ENCODE measurements at regions not wholly inside any gene's neighbourhood (a gene's known extent, or its start where the extent isn't known, plus 50 kb on each side); places are given as distances from the start of the nearest gene placed in this dataset.

DNA sequence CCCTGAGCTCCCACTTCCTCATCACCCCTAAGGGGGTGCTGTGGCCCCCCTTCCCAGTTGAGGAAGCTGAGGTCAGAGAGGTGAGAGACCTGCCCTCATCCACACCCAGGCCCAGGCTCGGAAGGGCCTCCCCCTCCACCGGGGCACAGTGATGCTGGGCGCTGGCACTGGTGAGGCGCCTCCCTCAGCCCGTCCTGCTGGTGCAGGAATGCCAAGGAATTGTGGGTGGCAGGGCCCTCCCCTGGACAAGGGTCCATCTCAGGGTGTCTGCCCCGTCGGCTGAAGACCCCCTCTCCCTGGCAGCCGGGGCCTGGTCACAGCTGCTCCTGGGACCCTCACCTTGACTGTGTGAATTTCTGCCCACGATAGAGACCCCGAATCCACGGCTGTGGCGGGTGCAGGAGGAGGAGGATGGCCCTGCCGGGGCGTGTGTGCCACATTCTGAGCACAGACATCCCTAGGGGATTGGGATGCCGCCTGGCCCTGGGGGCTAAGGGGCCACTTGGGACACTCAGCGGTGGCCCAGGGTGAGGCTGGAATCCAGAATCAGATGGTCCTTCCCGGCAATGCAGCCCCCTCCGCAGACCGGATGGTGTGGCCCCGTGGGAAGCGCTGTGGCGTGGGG is 70.2 kb upstream of the GATA5 start:
- DNase-seq (ENCODE audit: low read depth): no peak

DNA sequence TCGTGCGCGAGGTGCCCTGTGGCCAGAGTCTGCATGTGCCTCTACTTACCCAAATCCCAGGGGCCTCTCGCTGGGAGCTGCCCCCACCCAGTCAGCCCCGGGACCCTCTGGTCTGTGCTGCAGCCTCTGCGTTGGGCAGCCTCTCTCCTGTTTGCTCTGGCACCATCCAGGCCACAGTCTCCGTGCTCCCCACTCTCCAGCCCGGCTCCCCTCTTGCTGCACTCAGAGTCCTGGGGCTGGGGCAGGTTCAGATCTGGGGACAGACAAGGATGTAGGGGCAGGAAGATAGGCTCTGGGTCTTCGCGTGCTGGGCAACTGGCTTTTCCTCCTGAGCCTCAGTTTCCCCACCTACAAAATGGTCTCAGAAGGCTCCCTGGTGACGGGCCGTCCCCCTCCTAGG is 70.8 kb upstream of the GATA5 start:
- no peak for DNase-seq (ENCODE audit: low read depth)

DNA sequence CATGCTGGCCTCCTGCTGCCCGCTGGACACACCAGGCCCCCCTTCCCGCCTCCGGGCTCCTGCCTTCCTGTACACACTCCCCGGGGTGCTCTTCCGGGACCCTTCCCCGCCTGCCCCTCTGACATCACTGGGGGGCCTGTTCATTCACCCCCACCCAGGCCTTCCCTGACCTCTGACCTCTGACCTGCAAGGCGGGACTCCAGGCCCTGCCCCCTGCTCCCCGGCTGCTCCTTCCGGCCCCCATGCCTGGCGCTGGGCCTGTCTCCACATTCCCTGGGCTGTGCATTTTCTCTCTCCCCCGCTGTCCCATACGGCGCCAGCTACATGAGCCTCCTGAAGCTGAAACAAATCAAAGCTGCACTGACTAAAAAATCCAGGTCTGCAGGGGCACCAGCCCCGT is 71.6 kb upstream of the GATA5 start:
- no peak for DNase-seq (ENCODE audit: low read depth)

DNA sequence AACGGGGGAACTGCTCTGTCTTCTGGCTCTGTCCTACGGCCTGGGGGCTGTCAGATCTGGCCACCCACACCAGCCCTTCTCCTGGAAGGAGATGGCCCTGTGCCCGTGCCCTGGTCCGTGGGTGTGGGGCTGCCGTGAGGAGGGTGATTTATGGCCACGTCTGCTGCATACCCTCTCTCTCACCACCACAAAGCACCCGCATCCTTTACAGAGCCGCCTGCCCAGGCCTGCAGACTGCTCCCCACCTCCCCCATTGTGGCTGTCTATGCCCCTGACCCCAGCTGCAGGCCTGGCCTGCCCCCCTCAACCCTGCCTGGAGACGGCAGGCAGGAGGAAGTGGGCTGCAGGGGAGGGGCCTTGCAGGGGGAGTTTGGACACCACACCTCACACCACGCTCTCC is 72.7 kb upstream of the GATA5 start:
- DNase-seq (ENCODE audit: low read depth): no peak

DNA sequence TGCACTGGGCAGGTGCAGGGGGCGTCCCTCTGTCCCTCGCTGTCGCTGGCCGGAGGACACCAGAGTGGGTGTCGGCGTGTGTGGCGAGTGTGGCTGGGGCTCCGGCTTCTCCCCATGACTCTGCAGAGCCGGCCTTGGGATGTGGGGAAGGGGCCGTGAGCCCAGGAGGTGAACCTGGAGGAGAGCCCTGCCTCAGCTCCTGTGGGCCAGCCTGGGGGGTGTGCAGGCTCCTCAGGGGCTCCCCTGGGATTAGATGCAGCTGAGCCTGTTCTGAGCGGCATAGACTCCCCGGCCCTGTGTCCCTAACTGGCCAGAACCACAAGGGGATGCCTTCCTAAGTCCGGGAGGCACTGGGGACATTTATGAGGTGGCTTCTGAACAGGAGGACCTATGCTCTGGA is 73.2 kb upstream of the GATA5 start:
- DNase-seq (ENCODE audit: low read depth): no peak

DNA sequence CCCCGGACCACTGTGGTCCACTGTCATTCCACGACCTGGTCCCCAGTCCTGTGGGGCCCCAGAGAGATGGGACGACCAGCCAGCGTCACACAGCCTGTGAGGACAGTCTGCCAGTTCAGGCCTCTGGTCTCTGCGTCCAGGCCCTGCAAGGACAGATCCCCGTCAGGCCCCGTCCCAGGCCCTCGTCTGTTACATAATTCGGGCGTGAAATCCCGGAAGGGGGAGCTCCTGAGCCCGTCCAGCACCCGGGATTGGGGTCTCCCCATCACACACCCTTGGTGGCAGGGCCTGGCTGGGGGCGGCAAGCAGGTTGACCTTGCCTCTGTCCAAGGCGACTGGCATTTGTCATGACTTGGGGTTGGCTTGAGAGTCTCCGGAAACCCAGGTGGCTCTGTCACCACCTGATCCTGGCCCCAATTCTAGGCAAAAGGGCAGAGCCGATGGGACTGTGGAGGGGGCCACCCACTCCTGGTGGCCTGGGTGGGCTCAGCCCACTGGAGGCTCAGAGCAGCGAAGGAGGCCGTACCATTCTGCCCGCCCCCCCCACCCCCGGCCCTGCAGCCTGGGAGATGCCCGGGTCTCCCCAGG is 73.8 kb upstream of the GATA5 start:
- DNase-seq (ENCODE audit: low read depth): no peak

DNA sequence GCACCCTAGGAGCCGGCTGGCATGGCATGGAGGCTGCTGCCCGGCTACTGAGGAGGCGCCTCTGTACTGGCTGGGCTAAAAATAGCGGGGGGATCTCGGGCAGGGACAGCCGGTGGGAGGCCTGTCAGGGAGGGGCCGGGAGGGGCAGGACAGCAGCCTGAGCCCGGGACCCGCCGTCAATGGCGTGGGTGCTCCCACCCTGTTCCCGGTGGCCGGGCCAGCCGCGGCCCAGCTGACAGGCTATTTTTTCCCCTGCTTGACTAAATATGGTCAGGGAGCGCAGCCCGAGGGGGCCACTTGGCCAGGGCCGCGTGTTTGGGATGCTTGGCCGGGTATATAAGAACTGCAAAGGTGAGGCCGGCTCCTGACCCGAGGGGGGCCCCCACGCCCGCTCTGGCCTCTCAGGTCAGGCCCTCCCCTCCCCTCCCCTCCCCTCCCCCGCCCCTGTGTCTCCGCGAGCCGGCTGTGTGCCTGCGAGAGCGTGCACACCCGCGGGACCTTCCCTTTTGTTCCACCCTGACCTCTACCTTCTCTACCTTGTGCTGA is 74.4 kb upstream of the GATA5 start:
- no peak for DNase-seq (ENCODE audit: low read depth)

DNA sequence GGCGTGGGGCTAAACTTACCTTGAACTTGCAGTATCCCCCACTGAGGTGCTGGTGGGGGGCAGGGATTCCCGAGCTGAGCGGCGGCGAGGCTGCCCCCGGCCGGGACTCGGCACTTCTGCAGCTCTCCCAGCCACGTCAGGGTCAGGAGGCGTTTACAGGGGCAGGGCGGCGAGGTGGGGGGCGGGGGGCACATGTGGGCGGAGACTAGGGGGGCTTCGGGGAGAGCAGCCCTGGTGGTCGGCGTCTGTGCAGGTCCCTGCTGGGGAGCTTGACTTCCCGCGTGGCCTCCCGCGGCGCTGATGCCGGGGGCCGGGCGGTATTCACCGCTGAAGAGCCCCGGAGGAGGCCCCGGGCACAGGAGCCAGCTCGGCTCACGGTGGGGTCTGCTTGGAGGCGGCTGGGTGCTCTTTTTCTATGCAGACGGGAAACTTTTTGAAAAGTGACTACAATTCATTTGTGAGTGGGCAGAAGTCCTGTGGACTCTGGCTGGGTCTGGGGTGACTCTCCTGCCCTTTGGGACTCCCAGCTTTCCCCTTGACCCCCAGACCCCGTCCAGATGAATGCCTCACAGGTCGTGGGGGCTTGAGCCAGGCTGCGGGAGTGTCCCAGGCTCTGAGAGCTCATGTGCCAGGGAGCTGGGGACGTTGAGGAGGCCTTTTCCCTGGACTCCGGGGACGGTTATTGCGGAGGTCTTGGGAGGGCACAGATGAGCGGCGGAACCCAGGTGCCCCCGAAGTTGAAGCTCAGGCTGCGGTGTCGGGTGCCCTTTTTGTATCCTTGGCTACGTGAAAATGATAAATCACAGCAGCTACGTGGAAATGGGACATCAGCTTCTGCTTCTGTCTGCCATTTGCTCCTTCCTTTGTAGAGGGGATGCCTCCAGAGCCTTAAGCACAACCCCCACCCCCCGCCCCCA is 75.9 kb upstream of the GATA5 start:
- no peak for DNase-seq (ENCODE audit: low read depth)

DNA sequence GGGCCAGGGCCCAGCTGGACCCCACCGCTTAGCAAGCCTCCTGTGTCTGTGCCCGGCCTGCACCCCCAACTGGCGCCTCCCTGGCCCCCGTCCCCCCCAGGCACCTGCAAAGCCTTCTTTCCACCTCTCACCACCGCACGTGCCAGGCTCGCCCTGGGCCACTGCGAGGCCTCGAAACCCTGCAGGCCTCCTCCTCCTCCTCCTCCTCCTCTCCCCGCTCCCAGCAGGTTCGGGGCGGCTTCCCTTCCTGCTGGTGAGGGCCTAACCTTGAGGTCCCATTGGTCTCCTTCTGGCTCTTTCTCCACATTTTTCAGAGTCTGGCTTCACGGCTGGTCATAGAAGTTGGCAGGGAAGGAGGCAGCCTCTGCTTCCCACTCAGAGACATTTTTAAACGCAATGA is 76.8 kb upstream of the GATA5 start:
- no peak for DNase-seq (ENCODE audit: low read depth)

DNA sequence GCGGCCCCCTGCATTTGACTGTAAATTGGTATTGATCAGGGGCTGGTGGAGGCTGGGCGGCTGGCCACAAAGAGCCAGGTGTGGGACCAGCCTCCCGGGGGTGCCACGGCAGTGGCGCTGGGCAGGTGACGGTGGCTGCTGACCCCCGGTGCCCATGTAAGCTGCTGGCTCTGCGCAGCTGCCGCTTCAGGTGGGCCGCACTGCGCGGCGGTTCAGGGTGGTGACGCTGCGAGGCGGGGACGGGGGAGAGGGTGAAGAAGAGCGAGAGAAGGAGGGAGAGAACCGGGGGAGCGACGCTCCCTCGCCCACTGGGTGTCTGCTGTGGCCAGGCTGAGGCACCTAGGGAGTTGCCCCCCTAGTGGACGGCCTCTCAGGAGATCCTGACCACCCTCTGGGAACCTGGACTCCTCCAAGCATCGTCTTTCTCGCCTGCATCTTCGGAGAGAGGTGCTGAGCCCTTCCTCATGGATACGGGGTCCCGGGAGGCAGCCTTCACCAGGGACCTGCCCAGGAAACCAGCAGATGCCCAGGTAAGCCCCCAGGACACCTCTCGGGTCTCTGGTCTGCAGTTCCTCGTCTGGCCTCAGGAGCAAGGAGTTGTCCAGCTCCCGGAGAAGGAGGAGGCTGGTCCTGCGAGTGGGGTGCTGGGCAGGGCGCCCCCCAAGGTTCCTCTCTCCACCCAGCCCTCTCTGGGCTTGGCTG is 77.5 kb upstream of the GATA5 start:
- DNase-seq (ENCODE audit: low read depth): no peak

DNA sequence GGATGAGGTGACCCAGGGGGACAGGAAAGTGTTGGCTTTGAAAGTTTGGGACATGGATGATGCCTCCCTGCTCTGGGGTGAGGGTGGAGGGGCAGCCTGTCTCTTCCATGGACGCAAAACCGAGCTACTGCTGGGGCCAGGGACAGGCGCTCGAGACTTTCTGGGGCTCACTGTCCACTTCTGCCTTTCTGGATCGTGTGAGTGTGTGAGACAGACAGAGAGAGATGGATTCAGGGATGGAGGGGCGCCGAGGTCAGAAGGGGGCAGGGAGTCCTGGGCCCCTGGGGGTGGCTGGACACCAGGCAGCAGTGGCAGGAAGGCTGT is 78.0 kb upstream of the GATA5 start:
- DNase-seq (ENCODE audit: low read depth): no peak

DNA sequence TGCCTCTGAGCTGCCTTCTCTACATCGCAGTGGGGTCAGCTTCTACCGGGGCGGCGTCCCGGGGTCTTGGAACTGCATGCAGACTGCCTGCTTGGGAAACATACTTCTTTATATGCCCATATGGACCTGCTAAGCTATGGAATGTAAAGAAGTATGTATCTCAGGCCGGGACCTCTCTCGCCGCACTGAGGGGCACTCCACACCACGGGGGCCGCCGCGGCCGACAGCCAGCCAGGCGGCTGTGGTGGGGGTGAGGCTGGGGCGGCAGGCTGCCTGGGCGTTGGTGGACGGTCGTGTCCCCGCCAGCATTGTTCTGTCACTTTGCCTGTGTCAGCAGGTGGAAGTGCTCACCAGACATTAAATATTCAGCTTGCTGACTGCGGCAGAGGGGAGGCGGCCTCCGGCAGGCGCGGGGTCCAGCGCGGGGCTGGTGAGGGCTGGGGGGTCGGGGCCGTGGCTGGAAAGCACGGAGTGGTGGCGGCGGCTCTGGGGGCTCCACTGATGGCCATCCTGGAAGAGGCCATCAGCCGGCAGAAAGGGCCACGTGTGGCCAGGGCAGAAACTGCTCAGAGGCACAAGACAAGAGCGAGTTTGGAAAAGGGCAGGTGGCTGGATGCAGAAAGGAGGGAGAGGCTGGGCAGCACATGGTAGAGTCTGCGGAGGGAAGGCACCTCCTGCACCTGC is 78.6 kb upstream of the GATA5 start:
- DNase-seq (ENCODE audit: low read depth): no peak

DNA sequence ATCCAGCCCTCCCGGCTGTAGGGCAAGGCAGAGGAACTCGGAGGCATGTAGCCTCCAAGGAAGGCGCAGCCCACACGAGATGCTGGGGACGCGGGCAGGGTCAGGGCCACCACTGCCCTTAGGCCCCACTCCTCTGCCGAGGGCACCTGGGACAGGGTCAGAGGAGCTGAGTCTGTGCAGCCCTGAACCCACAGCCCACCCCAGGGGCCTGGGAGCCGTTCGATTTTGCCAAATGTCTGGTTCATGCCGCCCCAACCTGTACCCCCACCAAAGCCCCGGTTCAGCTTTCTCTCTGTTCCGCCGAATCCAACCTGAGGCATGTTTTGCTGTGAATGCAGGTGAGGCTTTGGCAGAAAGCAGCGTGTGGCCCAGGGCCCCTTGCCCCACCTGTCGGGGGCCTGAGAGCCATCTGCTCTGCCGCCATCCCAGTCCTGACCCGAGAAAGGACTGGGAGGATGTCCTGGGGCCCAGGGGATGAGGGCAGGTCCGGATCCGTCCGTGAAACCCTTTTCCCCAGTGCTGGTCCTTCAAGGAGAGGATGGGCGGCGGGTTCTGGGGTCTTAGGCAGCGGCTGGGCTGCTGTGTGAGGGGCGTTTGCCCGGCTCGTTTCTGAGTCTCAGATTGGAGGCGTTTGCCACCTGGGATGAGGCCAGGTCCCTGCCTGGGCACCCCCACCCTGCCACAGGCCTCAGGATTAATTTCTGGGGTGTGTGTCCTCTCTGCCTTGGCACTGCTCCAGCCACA is 79.3 kb upstream of the GATA5 start:
- DNase-seq (ENCODE audit: low read depth): no peak

DNA sequence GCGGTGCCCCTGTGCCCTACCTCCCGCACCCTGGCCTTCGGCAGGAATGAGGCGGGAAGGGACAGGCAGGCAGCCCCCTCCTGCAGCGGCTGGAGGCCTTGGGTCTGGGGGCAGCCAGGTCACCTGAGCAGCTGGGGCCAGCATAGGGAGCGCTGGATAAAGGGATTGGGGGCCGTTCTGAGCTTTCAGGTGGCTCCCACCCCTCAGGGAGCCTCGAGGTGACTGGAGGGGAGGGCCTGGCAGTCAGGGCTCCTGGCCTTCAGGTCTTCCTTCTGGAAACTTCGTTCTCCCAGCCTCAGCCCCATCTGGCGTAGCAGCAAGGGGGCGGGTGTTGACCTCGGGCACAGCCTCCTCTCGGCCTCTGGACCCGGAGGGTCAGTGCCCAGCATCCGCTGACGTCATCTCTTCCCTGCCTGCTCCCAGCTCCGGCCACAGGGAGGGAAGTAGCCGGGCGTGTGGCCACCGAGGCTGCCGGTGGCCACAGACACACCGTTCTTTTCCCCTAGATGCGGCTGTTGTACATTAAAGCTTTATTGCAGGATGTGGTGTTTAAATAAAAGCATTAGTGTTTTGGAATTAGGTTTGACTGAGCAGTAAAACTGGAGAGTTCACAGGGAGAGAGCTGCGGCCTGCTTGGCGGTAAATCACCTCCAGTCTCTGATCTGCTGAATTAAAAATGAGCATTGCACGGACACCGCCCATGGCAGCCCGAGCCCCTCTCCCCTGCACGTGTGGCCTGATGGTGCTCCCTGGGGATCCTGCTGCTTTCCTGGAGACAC is 80.0 kb upstream of the GATA5 start:
- no peak for DNase-seq (ENCODE audit: low read depth)

DNA sequence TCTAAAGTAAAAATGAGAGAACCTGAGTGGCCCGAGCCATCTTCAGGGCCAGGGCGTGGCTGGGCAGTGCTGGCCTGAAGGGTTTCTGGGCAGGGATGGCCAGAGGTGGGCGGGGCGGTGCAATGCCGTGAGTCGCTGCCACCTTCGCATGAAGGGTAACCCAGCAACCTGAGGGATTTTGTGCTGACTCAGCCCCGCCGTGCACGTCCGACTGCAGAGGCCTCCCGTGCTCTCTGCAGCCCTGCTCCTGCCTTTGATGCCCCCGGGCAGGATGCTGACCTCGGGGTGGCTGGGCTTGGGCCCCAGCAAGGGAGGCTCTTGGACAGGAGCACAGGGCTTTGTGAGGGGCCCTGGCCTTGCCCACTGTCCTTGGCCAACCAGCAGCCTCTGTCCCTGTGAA is 81.7 kb upstream of the GATA5 start:
- DNase-seq (ENCODE audit: low read depth): no peak

DNA sequence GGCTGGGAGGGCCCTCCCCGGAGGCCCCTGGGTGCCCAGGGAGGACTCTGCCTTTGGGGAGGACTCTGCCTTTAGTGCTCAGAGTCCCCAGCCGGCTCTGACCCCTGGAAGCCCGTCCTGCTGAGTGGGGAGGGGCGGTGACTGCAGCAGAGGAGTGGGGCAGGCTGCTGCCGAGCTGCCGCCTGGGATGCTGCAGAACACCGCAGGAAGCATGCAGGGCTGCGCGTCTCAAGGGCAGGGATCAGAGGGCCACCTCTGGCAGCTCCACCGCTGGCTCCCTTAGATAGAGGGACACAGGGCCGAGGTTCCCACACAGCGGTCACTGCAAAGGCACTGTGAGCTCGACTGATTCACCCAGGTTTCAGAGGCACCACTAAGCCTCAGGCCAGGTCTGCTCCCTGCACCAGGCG is 82.2 kb upstream of the GATA5 start:
- no peak for DNase-seq (ENCODE audit: low read depth)

DNA sequence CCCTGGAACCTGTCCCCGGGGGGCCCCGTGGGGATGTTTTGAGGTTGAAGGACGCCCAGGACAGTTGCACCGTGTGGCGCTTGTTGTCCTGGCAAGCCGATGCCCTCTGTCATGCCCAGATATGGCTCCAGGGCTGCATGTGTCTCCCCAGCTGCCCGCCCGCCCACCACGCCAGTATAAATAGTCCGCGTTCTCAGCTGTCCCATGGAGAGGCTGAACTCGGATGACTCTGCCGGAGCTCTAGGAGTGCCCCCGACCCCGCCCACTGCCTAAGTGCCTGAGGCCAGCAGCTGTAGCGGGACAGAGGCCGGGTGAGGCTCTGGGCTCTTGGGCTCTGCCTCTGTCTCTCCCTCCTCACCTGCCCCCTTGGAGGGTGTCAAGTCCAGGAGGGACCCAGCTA is 83.0 kb upstream of the GATA5 start:
- no peak for DNase-seq (ENCODE audit: low read depth)

DNA sequence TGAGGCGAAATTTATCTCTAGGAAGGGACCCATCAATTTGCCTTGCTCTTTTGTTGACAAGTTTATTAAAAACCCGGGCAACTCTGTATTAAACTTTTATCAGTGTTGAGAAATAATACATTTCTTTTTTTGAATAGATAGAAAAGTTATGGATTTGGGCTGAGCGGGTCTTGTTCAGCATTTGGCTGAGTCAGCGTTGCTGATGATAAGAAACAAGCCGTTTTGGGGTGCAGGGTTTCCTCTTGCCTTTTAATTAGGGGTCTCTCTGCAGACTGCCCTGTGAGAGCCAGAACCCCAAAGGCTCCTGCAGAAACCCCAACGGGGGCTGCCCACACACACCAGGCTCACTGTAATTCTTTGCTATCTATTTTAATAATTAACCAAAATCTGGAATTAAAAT is 82.1 kb upstream of the SLCO4A1 start:
- DNase-seq (ENCODE audit: low read depth): no peak

DNA sequence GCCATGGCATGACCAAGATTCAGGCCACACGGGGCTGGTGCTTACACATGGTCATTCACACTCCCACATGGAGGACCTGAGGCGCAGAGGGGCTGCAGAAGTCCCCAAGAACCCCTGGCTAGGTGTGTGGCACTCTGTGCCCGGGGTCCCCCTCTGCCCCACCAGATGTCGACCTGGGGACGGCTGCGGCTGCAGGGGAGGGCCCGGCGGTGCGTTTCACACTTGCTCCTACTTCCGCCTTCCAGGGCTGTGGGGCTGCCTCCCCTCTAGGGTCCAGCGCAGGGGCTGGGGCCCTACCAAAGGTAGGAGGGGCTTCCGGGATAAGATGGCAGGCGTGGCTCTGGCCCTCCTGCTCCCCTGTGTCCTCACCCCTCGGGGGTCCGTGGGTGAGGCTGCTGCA is 81.1 kb upstream of the SLCO4A1 start:
- no peak for DNase-seq (ENCODE audit: low read depth)

DNA sequence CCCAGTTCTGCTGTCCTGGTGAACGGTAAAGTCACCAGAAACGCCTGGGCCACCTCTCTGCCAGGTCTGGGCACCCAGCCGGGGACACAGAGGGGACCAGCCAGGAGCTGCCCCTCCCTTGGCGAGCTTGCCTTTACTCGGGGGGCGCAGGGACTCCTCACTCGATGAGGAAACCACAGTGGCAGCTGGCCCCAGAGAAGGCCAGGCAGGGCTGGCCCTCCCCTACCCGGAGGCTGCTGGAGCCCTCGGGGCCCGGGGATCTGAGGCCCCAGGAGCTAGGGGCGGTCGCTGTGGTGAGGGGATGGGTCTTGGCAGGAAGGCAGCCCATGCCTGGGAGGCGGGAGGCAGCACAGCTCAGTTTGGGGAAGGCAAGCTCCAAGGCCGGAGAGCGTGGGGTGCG is 80.4 kb upstream of the SLCO4A1 start:
- DNase-seq (ENCODE audit: low read depth): no peak

DNA sequence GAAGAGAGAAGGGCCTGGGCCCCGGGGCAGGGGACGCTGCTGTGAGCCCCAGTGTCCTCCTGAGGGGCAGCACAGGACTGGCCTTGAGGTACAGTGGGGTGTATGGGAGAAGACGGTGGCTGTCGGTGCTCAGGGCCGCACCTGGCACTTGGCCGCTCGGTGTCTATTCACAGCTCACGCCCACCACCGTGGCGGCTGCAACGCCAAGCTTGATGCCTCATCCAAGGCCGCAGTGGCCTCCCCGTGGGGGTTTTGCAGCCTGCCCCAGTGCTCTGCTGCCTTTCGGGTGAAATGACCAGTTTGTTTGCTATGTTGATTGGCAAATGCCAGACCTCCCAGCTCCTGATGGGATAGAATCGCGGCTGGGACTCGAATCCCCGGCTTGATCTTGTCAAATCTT is 79.5 kb upstream of the SLCO4A1 start:
- no peak for DNase-seq (ENCODE audit: low read depth)

Data from GM04503 (cell line).